ENCODE measurements at regions not wholly inside any gene's neighbourhood (a gene's known extent, or its start where the extent isn't known, plus 50 kb on each side); places are given as distances from the start of the nearest gene placed in this dataset.

DNA sequence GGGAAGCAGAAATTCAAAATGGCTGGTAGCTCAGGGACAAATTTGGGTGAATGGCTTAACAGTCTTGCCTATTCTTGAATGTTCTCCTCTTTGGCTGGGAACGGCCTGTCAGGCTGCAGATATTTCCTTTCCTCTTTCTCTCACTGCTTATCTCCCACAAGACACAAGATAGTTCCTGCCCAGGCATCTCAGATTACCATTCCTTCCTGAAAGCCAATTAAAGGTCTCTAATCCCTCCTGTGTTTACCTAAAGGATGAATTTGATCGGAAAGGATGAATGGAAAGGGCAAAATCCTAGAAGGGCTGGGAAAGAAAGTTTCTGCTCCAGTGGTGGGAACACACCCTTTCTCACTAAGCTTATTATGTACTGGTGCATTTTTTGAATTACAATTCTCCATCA, 95.9 kb upstream of the JAG1 start:
- no peak overlapping the region for H3K4me3 ChIP-seq (replicated peaks in 1 of 2; ENCODE audit: low read depth in 1 of 2, low read length in 2 of 2)
- POLR2A ChIA-PET = no interaction called here
- intact Hi-C loops (cut with micrococcal nuclease) = no loop called here

More for the DNA sequence above, 95.9 kb upstream of the JAG1 start:
- DNase-seq (ENCODE audit: low read depth, low spot score) = no peak
- no peaks in the 10 kb centered on the region for H3K36me3 ChIP-seq (ENCODE audit: control insufficient read depth in 1 of 2, insufficient read depth in 2 of 2, low read length in 2 of 2)
- H3K9me2 ChIP-seq (ENCODE audit: insufficient read depth) = no peaks in the 10 kb centered on the region
- no peaks in the 10 kb centered on the region for H4K20me1 ChIP-seq (ENCODE audit: insufficient read depth)
- no peak overlapping the region for H3K9ac ChIP-seq (ENCODE audit: low read length)
- no peaks in the 10 kb centered on the region for H3K4me1 ChIP-seq (ENCODE audit: control insufficient read depth in 1 of 2, insufficient read depth in 2 of 2, low read length in 2 of 2)
- H3K9me3 ChIP-seq (ENCODE audit: control insufficient read depth in 1 of 2, insufficient read depth in 1 of 2, low read depth in 1 of 2, low read length in 2 of 2) = no peaks in the 10 kb centered on the region
- no peak overlapping the region for H2AFZ ChIP-seq (ENCODE audit: low read depth, low read length, poor library complexity, severe bottlenecking)
- TF ChIP-seq ZFX (IDR thresholded peaks at IDR 0.05) = no peak
- TF ChIP-seq JUND (IDR thresholded peaks at IDR 0.05) = no peak
- no peak for TF ChIP-seq RAD21 (IDR thresholded peaks at IDR 0.05; ENCODE audit: low read depth)
- no peak for TF ChIP-seq YY1 (IDR thresholded peaks at IDR 0.05; ENCODE audit: extremely low read depth, insufficient replicate concordance, low read depth, low read length)
- TF ChIP-seq, protein P1, sequence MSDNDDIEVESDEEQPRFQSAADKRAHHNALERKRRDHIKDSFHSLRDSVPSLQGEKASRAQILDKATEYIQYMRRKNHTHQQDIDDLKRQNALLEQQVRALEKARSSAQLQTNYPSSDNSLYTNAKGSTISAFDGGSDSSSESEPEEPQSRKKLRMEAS (IDR thresholded peaks at IDR 0.05) = no peak
- TF ChIP-seq, protein P2, sequence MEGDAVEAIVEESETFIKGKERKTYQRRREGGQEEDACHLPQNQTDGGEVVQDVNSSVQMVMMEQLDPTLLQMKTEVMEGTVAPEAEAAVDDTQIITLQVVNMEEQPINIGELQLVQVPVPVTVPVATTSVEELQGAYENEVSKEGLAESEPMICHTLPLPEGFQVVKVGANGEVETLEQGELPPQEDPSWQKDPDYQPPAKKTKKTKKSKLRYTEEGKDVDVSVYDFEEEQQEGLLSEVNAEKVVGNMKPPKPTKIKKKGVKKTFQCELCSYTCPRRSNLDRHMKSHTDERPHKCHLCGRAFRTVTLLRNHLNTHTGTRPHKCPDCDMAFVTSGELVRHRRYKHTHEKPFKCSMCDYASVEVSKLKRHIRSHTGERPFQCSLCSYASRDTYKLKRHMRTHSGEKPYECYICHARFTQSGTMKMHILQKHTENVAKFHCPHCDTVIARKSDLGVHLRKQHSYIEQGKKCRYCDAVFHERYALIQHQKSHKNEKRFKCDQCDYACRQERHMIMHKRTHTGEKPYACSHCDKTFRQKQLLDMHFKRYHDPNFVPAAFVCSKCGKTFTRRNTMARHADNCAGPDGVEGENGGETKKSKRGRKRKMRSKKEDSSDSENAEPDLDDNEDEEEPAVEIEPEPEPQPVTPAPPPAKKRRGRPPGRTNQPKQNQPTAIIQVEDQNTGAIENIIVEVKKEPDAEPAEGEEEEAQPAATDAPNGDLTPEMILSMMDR (IDR thresholded peaks at IDR 0.05 in 2 of 3, conservative IDR thresholded peaks at IDR 0.05 in 1 of 3; ENCODE audit: borderline replicate concordance in 1 of 3, insufficient read depth in 1 of 3, low read depth in 2 of 3, low read length in 2 of 3) = no peak
- no peak for TF ChIP-seq FOSL1 (IDR thresholded peaks at IDR 0.05; ENCODE audit: low read depth)
- no peak for TF ChIP-seq EGR1 (IDR thresholded peaks at IDR 0.05; ENCODE audit: low read depth)
- no peak for TF ChIP-seq ZNF274 (IDR thresholded peaks at IDR 0.05; ENCODE audit: low read depth, low read length)
- no peak for TF ChIP-seq POLR2AphosphoS5 (IDR thresholded peaks at IDR 0.05; ENCODE audit: low read depth, low read length)
- no peak for TF ChIP-seq CEBPB (IDR thresholded peaks at IDR 0.05; ENCODE audit: low read depth)
- TF ChIP-seq TCF7L2 (IDR thresholded peaks at IDR 0.05; ENCODE audit: borderline replicate concordance, extremely low read depth, insufficient read depth, insufficient read length) = no peak
- TF ChIP-seq EZH2 (IDR thresholded peaks at IDR 0.05) = no peak
- no peak for TF ChIP-seq SRF (IDR thresholded peaks at IDR 0.05; ENCODE audit: low read depth)
- TF ChIP-seq EZH2phosphoT487 (IDR thresholded peaks at IDR 0.05; ENCODE audit: borderline replicate concordance) = no peak
- TF ChIP-seq SP1 (IDR thresholded peaks at IDR 0.05; ENCODE audit: low read depth) = no peak
- TF ChIP-seq ATF3 (IDR thresholded peaks at IDR 0.05) = no peak
- TF ChIP-seq, protein P3, sequence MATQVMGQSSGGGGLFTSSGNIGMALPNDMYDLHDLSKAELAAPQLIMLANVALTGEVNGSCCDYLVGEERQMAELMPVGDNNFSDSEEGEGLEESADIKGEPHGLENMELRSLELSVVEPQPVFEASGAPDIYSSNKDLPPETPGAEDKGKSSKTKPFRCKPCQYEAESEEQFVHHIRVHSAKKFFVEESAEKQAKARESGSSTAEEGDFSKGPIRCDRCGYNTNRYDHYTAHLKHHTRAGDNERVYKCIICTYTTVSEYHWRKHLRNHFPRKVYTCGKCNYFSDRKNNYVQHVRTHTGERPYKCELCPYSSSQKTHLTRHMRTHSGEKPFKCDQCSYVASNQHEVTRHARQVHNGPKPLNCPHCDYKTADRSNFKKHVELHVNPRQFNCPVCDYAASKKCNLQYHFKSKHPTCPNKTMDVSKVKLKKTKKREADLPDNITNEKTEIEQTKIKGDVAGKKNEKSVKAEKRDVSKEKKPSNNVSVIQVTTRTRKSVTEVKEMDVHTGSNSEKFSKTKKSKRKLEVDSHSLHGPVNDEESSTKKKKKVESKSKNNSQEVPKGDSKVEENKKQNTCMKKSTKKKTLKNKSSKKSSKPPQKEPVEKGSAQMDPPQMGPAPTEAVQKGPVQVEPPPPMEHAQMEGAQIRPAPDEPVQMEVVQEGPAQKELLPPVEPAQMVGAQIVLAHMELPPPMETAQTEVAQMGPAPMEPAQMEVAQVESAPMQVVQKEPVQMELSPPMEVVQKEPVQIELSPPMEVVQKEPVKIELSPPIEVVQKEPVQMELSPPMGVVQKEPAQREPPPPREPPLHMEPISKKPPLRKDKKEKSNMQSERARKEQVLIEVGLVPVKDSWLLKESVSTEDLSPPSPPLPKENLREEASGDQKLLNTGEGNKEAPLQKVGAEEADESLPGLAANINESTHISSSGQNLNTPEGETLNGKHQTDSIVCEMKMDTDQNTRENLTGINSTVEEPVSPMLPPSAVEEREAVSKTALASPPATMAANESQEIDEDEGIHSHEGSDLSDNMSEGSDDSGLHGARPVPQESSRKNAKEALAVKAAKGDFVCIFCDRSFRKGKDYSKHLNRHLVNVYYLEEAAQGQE (IDR thresholded peaks at IDR 0.05; ENCODE audit: low read depth) = no peak
- TF ChIP-seq ELF1 (IDR thresholded peaks at IDR 0.05; ENCODE audit: borderline replicate concordance, low read depth) = no peak
- no TSS peak for BruUV-seq (replicated peaks)
- ChIA-PET CTCF (no interaction called here), RAD21 (ENCODE audit: low non-redundant PET in 1 of 2, low total read pairs in 2 of 2, uncharacterized antibody in 2 of 2, unreplicated experiment in 2 of 2) (no interaction called here)
- no peaks in the 10 kb centered on the region for H3K79me2 ChIP-seq (ENCODE audit: insufficient read depth, low read length)
- H3K27me3 ChIP-seq (ENCODE audit: insufficient read depth, low read length) = no peaks in the 10 kb centered on the region
- ATAC-seq = no peak
- H3K27ac ChIP-seq (ENCODE audit: low read depth, low read length) = no peak overlapping the region
- H3K4me2 ChIP-seq (ENCODE audit: low read length) = no peak overlapping the region
